GM23338 (cell line): ENCODE measurements at regions not wholly inside any gene's neighbourhood (a gene's known extent, or its start where the extent isn't known, plus 50 kb on each side); places are given as distances from the start of the nearest gene placed in this dataset.

Source experiments
- CREB1 ChIP-seq: fragments of 250-450 bp; sonication (Bioruptor Pico); IDR thresholded peaks from 2 replicates; pipeline ENCODE4 v1.5.0; 2020; ENCODE audit warnings: low read depth, mild to moderate bottlenecking, moderate library complexity
- EZH2 ChIP-seq: fragments of 200-600 bp; sonication (generic); IDR thresholded peaks from one replicate; pipeline ENCODE4 v1.8.0; 2017; ENCODE audit warnings: antibody characterized with exemption, mild to moderate bottlenecking, low read depth; ENCODE audit not compliant: unreplicated experiment
- EZH2phosphoT487 ChIP-seq: fragments of 200-600 bp; sonication (generic); IDR thresholded peaks from one replicate; pipeline ENCODE4 v1.8.1; 2018; ENCODE audit warnings: antibody characterized with exemption; ENCODE audit not compliant: unreplicated experiment
- POLR2AphosphoS5 ChIP-seq: IDR thresholded peaks from 2 replicates; pipeline ENCODE4 v1.6.1; 2016; ENCODE audit warnings: antibody characterized with exemption, low read depth
- REST ChIP-seq: IDR thresholded peaks from one replicate; pipeline ENCODE4 v1.6.1; 2018; ENCODE audit warnings: antibody characterized with exemption; ENCODE audit not compliant: unreplicated experiment
- ZNF114 ChIP-seq: fragments of 250-450 bp; sonication (Bioruptor Pico); IDR thresholded peaks from 2 replicates; pipeline ENCODE4 v1.5.0; 2020; ENCODE audit warnings: mild to moderate bottlenecking, moderate library complexity
- TF ChIP-seq, protein P1 (sequence below), 2 experiments: fragments of 200-600 bp in 1 of 2; sonication (generic) in 1 of 2; conservative IDR thresholded peaks; 2 replicates each; pipeline versions ENCODE4 v1.5.1 to v1.6.1; 2016 to 2017; ENCODE audit warnings: antibody characterized with exemption in 2 of 2, low read depth in 2 of 2, mild to moderate bottlenecking in 2 of 2, moderate library complexity in 1 of 2

GRCh38 chr2:20915271-20915670, 92.4 kb upstream of the LDAH start:
- TF ChIP-seq, protein P1, sequence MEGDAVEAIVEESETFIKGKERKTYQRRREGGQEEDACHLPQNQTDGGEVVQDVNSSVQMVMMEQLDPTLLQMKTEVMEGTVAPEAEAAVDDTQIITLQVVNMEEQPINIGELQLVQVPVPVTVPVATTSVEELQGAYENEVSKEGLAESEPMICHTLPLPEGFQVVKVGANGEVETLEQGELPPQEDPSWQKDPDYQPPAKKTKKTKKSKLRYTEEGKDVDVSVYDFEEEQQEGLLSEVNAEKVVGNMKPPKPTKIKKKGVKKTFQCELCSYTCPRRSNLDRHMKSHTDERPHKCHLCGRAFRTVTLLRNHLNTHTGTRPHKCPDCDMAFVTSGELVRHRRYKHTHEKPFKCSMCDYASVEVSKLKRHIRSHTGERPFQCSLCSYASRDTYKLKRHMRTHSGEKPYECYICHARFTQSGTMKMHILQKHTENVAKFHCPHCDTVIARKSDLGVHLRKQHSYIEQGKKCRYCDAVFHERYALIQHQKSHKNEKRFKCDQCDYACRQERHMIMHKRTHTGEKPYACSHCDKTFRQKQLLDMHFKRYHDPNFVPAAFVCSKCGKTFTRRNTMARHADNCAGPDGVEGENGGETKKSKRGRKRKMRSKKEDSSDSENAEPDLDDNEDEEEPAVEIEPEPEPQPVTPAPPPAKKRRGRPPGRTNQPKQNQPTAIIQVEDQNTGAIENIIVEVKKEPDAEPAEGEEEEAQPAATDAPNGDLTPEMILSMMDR (conservative IDR thresholded peaks at IDR 0.05; ENCODE audit: low read depth in 2 of 2) = no peak
- no peak for TF ChIP-seq POLR2AphosphoS5
- TF ChIP-seq ZNF114 (CRISPR knock-in tag) = no peak
- TF ChIP-seq REST = no peak
- TF ChIP-seq EZH2 = no peak
- TF ChIP-seq CREB1 = no peak
- TF ChIP-seq EZH2phosphoT487 = no peak
